HG03135 (cell line): ENCODE measurements at regions not wholly inside any gene's neighbourhood (a gene's known extent, or its start where the extent isn't known, plus 50 kb on each side); places are given as distances from the start of the nearest gene placed in this dataset.

Experiments
- ATAC-seq: cut with Tn5 transposase; IDR thresholded peaks from one replicate; pipeline ENCODE4 v1.9.1; 2021; ENCODE audit warnings: mild to moderate bottlenecking, moderate library complexity; ENCODE audit not compliant: unreplicated experiment

DNA sequence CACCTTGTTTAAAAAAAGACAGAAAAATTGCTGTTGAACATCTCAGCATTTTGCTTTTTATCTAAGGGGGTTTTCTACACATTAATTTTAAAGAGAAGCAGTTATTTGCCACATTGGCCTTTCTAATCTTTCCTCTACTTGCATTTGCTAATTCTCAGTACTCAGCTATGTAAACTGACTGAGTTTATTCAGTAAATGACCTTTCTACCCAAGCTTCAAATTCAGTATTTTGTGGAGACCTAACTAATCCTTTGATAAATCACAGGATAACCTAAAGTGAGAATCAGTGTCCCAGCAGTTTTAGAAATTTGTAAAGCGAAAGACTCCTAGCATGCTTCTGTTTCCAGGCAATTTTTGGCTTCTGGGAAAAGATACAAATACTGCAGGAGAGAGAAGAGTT lies 288.4 kb downstream of the ASXL3 start:
- ATAC-seq = no peak

- no peak for ATAC-seq
Observed at GRCh38 chr18:33863912-33864311, 285.9 kb downstream of the ASXL3 start.

DNA sequence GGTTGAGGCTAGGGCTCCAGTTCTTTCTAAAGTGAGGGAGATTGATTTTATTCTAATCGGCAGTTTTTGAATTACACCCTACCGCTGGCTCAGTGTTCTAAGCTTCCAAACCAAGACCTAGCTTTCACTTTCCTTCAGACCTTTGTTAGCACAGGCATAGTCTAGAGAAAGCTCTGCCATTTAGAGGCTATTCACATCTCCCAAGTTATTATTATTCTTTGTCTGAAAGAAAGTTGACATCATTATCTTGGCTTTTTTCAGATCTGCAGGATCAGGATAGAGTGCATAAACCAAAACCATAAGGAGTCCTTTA lies 276.8 kb downstream of the ASXL3 start:
- ATAC-seq = no peak

GRCh38 chr18:33854086-33854826 lies 276.2 kb downstream of the ASXL3 start:
- no peak for ATAC-seq

GRCh38 chr18:33853187-33853586 lies 275.2 kb downstream of the ASXL3 start:
- no peak for ATAC-seq

DNA sequence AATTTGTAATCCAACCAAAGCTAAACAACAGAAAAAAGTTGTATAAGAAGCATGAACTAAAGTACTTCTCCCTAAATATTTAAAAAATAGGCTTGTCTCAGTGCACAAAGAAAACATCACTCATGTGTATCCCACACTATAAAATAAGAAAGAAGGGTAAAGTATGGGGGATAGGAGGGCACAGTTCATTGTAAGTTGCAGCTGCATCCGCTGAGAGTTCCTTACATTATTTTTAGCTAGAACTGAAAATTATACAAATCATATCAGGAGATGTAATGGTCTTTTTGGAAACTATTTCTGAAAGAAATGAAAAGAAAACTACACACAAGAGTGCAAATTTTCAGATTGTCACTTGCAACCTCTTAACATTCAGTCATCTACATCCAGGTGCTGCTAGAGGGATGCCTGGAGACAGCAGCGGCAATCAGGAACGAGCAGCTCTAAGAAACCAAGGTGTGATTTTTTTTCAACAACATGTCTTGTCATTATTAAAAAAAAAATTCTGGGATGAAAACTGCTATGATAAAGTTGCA lies 273.6 kb downstream of the ASXL3 start:
- ATAC-seq = no peak

GRCh38 chr18:33849731-33850130 lies 271.7 kb downstream of the ASXL3 start:
- ATAC-seq = no peak

- no peak for ATAC-seq
Observed at GRCh38 chr18:33844232-33844631, 266.2 kb downstream of the ASXL3 start.

GRCh38 chr18:33841221-33841967 lies 263.4 kb downstream of the ASXL3 start:
- ATAC-seq = no peak

DNA sequence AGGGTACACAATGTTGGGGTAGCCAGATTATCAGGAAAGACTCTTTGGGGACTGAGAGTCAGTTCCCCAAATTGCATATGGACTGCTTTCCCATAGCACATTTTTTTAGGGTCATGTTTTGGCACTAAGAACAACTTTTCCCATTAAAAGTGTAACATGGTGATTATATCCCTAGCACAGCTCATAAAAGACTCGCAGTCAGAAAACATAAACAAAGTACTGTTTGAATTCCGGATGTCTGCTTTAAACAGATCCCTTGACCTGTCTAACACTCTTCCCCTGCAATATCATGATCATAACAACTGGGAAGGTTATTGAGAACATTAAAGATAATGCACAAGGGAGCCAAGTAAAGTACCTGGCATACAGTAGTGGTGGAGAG lies 262.2 kb downstream of the ASXL3 start:
- no peak for ATAC-seq

DNA sequence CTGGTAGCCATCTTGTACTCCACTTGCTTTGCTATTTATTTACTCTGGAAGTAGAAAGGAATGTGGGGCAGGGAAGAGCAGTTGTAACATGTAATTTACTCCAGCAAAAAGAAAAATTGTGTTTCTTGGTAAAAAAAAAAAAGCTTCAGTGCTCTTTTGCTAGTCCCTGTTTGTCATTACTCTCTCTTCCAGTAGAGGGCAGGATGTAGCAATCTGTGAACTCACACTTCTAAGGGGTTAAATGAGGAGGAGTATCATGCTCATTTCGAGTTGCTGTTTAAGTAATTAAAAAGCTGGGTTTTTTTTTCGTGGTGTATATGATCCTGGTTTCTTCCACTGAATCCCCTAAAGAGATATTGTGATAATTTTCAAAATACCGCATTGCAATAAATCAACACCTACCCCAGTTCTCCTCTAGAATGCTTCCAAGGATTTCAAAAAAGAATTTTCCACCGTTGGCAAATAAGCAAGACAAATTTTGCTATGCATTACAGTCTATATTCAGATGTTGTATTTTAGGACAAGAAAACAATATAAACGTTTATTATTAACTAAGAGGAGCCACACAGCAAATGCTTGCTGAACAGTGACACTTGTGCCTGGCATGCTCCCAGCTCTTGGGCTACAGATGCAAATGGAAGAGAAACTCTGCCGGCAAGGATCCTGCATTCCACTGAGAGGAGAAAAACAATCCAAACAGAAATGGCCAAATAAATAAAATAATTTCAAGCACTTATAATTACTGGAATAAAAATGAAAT lies 261.6 kb downstream of the ASXL3 start:
- no peak for ATAC-seq

DNA sequence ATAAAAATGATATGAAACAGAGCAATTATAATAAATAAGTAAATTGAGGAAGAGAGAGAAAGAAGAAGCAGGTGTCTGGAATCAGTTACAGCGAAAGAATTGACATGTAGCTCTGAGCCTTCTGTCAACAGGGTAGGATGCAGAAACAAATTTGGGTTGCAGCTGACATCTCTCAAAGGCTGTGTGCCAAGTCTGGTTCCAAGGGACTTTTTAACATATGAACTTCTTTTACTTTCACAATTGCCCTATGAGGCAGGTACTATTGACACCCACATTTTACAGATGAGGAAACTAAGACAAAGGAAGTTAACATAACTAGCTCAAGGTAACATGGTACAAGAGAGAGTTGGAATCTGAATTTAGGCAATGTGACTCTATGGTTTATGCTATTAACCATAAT lies 260.0 kb downstream of the ASXL3 start:
- ATAC-seq = no peak

GRCh38 chr18:33837191-33837590 lies 259.2 kb downstream of the ASXL3 start:
- ATAC-seq = no peak

GRCh38 chr18:33836564-33836963 lies 258.5 kb downstream of the ASXL3 start:
- ATAC-seq = no peak

DNA sequence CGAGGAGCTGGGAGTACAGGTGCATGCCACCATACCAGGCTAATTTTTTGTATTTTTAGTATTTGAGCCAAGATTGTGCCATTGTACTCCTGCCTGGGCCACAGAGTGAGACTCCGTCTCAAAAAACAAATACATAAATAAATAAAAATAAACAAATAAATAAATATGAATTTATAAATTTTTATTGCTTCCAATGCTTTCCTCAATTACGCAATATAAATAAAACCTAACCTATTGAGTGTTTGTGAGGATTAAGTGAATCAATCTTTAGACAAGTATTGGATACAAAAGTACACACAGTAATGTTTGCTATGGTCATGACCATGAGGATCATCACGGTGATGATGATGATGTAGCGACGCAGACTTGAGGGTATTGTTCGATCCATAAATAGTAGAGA lies 257.4 kb downstream of the ASXL3 start:
- no peak for ATAC-seq

GRCh38 chr18:33833842-33834241 lies 255.8 kb downstream of the ASXL3 start:
- ATAC-seq = no peak

- no peak for ATAC-seq
Observed at GRCh38 chr18:33831424-33831823, 253.4 kb downstream of the ASXL3 start.

DNA sequence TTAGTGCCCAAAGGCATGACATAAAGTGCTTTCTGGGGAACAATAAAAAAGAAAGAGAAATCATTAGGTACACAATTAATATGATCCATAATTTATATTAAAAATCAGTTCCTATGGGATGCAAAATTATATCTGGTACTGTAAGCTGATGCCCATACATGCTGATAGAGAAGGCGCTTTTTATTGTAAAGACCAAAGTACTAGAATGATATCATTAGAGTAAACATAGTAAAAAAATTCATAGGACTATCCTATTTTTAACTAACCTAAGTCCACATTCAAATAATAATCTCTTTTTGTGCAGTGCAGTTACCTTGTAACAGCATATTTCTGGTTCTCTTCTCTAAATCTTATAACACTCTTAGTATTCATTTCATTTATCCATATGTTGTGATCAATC lies 252.2 kb downstream of the ASXL3 start:
- no peak for ATAC-seq

- no peak for ATAC-seq
Observed at GRCh38 chr18:33828949-33829348, 250.9 kb downstream of the ASXL3 start.

DNA sequence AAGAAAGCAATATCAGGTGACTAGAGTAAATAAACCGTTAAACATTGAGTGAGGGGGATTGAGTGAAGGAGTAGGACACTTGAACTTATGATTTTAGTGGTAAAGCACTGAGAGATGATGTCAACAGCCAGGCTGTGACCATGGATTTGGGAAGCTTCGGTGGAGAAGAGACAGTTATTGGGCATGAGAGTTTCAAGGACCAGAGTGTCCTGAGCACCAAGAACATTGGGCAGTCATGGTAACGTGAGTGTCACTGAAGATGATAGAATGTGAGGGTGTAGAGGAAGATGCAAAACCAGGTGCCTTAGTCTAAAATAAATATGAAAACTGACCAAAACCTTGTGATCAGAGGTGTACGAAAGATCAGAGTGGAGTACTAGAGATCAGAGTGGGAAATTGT lies 248.1 kb downstream of the ASXL3 start:
- no peak for ATAC-seq

- ATAC-seq = no peak
Observed at GRCh38 chr18:33821503-33821902, 243.5 kb downstream of the ASXL3 start.
